ENCODE measurements at regions not wholly inside any gene's neighbourhood (a gene's known extent, or its start where the extent isn't known, plus 50 kb on each side); places are given as distances from the start of the nearest gene placed in this dataset.

DNA sequence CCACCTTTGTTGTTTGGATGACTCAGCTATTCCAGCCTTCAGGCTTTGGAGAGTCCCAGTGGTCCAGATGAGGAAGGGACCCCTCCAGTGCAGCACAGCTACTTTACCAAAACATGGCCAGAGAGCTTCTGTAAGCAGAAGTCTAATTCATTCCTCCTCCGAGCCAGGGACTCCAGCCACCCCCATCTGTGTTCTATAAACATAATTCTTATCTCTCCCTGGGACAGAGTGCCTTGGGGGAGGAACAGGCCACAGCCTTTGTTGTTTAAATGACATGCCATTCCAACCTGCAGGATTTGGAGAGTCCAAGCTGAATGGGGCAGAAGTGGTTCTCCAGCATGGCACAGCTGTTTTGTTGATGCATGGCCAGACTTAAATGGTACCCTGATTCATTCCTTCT, 994.0 kb downstream of the TRHDE start:
- TF ChIP-seq, protein P1, sequence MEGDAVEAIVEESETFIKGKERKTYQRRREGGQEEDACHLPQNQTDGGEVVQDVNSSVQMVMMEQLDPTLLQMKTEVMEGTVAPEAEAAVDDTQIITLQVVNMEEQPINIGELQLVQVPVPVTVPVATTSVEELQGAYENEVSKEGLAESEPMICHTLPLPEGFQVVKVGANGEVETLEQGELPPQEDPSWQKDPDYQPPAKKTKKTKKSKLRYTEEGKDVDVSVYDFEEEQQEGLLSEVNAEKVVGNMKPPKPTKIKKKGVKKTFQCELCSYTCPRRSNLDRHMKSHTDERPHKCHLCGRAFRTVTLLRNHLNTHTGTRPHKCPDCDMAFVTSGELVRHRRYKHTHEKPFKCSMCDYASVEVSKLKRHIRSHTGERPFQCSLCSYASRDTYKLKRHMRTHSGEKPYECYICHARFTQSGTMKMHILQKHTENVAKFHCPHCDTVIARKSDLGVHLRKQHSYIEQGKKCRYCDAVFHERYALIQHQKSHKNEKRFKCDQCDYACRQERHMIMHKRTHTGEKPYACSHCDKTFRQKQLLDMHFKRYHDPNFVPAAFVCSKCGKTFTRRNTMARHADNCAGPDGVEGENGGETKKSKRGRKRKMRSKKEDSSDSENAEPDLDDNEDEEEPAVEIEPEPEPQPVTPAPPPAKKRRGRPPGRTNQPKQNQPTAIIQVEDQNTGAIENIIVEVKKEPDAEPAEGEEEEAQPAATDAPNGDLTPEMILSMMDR (IDR thresholded peaks at IDR 0.05), result no peak
- no peak for TF ChIP-seq POLR2A (IDR thresholded peaks at IDR 0.05)
- TF ChIP-seq POLR2AphosphoS5 (IDR thresholded peaks at IDR 0.05), result no peak

Data from breast epithelium (tissue), 3 donors.